ENCODE measurements at regions not wholly inside any gene's neighbourhood (a gene's known extent, or its start where the extent isn't known, plus 50 kb on each side); places are given as distances from the start of the nearest gene placed in this dataset.

GRCh38 chr16:86285938-86286921 is 224.1 kb upstream of the FOXF1 start:
- no peaks in the 10 kb centered on the region for H3K36me3 ChIP-seq
- H3K9me3 ChIP-seq, result no peaks in the 10 kb centered on the region
- no peaks in the 10 kb centered on the region for H3K4me1 ChIP-seq
- no peak overlapping the region for H3K27ac ChIP-seq
- TF ChIP-seq CTCF (IDR thresholded peaks at IDR 0.05), result no peak
- TF ChIP-seq POLR2AphosphoS5 (IDR thresholded peaks at IDR 0.05), result no peak
- TF ChIP-seq EP300 (IDR thresholded peaks at IDR 0.05), result no peak
- no peak for TF ChIP-seq POLR2A (IDR thresholded peaks at IDR 0.05)
- H3K4me3 ChIP-seq, result no peak overlapping the region
- no peak for DNase-seq (ENCODE audit: low spot score in 2 of 2)
- peaks cover 94% of the 10 kb centered on the region for H3K27me3 ChIP-seq
- WGBS, result 8% methylated on average over 6 of the region's 55 CpGs

DNA sequence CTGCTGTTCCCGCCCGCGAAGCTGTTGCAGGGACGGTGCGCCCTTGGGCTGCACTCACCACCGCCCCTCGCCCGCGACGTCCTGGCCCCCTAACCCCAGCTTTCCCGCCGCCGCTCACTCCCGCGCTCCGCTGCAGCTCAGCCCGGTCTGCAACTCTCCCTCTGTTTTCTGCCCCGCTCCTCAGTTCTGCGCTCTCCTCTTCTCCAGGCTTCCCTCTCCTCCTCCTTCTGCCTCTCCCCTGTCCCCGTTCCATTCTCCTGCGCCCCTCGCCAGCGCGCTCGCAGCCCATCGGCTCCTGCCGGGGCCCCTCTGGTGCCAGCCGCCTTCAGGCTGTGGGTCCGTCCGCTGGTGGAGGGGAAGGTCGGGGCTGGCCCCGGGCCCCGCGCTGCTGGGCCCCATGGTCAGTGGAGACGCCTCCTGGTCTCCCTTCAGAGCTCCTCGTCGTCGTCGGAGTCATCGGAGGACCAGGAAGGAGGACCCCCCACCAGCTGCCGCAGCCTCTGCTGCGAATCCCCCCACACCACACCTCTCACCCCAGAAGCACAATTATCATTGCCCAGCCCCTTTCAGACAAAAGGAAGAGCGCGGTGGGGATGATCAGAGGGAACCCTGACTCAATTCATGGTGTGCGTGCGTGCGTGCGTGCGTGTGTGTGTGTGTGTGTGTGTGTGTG is 223.2 kb upstream of the FOXF1 start:
- DNase-seq (ENCODE audit: low spot score in 2 of 2), result no peak
- no peaks in the 10 kb centered on the region for H3K4me1 ChIP-seq
- H3K27ac ChIP-seq, result no peak overlapping the region
- 2% methylated on average over 49 of the region's 49 CpGs for WGBS
- H3K27me3 ChIP-seq, result peaks cover 94% of the 10 kb centered on the region
- H3K36me3 ChIP-seq, result no peaks in the 10 kb centered on the region
- no peak for TF ChIP-seq POLR2A (IDR thresholded peaks at IDR 0.05)
- TF ChIP-seq POLR2AphosphoS5 (IDR thresholded peaks at IDR 0.05), result no peak
- TF ChIP-seq EP300 (IDR thresholded peaks at IDR 0.05), result no peak
- H3K4me3 ChIP-seq, result no peak overlapping the region
- no peaks in the 10 kb centered on the region for H3K9me3 ChIP-seq

GRCh38 chr16:86287664-86288201 is 222.6 kb upstream of the FOXF1 start:
- 2% methylated on average over 8 of the region's 8 CpGs for WGBS
- Histone ChIP-seq H3K4me1 (no peaks in the 10 kb centered on the region), H3K27me3 (peaks cover 97% of the 10 kb centered on the region), H3K9me3 (no peaks in the 10 kb centered on the region), H3K4me3 (no peak overlapping the region), H3K27ac (no peak overlapping the region), H3K36me3 (no peaks in the 10 kb centered on the region)
- TF ChIP-seq EP300 (IDR thresholded peaks at IDR 0.05) (no peak), POLR2AphosphoS5 (IDR thresholded peaks at IDR 0.05) (no peak), POLR2A (IDR thresholded peaks at IDR 0.05) (no peak)
- DNase-seq (ENCODE audit: low spot score in 2 of 2), result no peak

- Histone ChIP-seq H3K36me3 (no peaks in the 10 kb centered on the region), H3K27me3 (peaks cover 98% of the 10 kb centered on the region), H3K4me1 (no peaks in the 10 kb centered on the region), H3K4me3 (no peak overlapping the region), H3K27ac (no peak overlapping the region), H3K9me3 (no peaks in the 10 kb centered on the region)
- no peak for DNase-seq (ENCODE audit: low spot score in 2 of 2)
- TF ChIP-seq POLR2AphosphoS5 (IDR thresholded peaks at IDR 0.05) (no peak), EP300 (IDR thresholded peaks at IDR 0.05) (no peak), POLR2A (IDR thresholded peaks at IDR 0.05) (no peak)
- WGBS, result 8% methylated on average over 19 of the region's 19 CpGs
These were observed 221.5 kb upstream of the FOXF1 start for GRCh38 chr16:86288716-86289294.

GRCh38 chr16:86289304-86289703 is 221.0 kb upstream of the FOXF1 start:
- Histone ChIP-seq H3K27me3 (peaks cover 100% of the 10 kb centered on the region), H3K27ac (no peak overlapping the region), H3K4me3 (no peak overlapping the region), H3K36me3 (no peaks in the 10 kb centered on the region), H3K4me1 (no peaks in the 10 kb centered on the region), H3K9me3 (no peaks in the 10 kb centered on the region)
- 36% methylated on average over 11 of the region's 11 CpGs for WGBS
- no peak for TF ChIP-seq POLR2AphosphoS5 (IDR thresholded peaks at IDR 0.05)
- no peak for TF ChIP-seq EP300 (IDR thresholded peaks at IDR 0.05)
- TF ChIP-seq POLR2A (IDR thresholded peaks at IDR 0.05), result no peak
- TF ChIP-seq CTCF (IDR thresholded peaks at IDR 0.05), result no peak
- DNase-seq (ENCODE audit: low spot score in 2 of 2), result no peak

DNA sequence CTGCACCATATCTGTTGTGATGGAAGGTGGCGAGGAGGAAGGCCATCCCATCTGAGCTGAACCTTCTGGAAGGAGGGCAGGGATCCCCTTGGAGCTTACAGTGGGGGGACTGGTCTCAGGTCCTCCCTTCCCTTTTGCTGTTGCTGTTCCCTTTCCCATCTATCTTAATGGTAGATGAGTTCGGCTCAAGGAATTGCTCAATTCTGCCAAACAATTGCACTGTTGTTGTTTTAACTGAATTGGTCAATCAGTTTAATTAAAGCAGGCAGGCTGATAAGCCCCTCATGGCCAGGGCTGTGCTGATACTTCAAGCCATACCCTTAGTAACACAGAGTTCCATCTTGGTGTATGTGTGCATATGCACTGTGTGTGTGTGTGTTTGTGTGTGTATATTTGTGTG is 220.4 kb upstream of the FOXF1 start:
- H3K9me3 ChIP-seq, result no peaks in the 10 kb centered on the region
- no peaks in the 10 kb centered on the region for H3K36me3 ChIP-seq
- no peak overlapping the region for H3K4me3 ChIP-seq
- H3K27ac ChIP-seq, result no peak overlapping the region
- peaks cover 100% of the 10 kb centered on the region for H3K27me3 ChIP-seq
- no peaks in the 10 kb centered on the region for H3K4me1 ChIP-seq
- TF ChIP-seq EP300 (IDR thresholded peaks at IDR 0.05), result no peak
- TF ChIP-seq CTCF (IDR thresholded peaks at IDR 0.05), result no peak
- no peak for TF ChIP-seq POLR2AphosphoS5 (IDR thresholded peaks at IDR 0.05)
- no peak for TF ChIP-seq POLR2A (IDR thresholded peaks at IDR 0.05)
- 57% methylated on average over 2 of the region's 2 CpGs for WGBS
- no peak for DNase-seq (ENCODE audit: low spot score in 2 of 2)
